NCI-H2171 (cell line): ENCODE measurements at regions not wholly inside any gene's neighbourhood (a gene's known extent, or its start where the extent isn't known, plus 50 kb on each side); places are given as distances from the start of the nearest gene placed in this dataset.
"Not testable (repeated sequence)": the region's sequence is repeated elsewhere in the genome, so short reads cannot be mapped to it uniquely, and the experiment has no call there.

ENCODE experiments used
- DNase-seq: peaks from one replicate; lab custom pipeline; 2025; lab: John Stamatoyannopoulos, UW

- no peak for DNase-seq
Measured at GRCh38 chr2:53493210-53493609, 274.4 kb upstream of the CHAC2 start.

- DNase-seq, result no peak
Measured at GRCh38 chr2:53490659-53491058, 276.9 kb upstream of the CHAC2 start.

- DNase-seq, result not testable (repeated sequence)
Measured at GRCh38 chr2:53486185-53486899, 281.3 kb upstream of the CHAC2 start.

DNA sequence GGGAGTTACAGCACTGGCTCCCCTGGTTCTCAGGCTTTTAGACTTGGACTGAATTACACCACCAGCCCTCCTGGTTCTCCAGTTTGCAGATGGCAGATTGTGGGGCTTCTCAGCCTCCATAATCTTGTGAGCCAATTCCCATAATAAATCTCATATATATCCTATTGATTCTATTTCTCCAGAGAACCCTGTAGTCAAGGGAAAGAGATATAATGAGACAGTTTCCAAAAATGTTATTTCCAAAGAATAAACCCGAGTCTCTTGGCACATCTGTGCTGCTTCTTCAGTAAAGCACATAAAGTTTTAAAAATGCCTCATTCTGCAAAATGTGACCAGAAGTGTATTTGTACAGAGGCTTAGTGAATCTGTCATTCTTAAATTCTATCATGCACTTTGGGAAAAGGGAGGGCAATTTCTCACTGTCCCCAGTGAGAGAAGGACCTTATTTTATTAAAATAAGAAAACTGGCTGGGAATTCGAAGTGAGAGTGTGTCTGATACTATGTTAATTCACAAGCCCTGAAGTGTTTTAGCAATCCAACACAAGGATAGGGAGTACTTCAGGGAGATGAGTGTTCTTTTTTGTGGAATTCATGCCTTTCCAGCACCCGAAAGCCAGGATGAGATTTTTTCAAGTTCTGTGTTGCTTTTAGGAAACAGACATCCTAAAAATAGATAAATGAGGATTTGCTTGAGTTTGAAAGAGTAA, 282.4 kb upstream of the CHAC2 start:
- no peak for DNase-seq

DNA sequence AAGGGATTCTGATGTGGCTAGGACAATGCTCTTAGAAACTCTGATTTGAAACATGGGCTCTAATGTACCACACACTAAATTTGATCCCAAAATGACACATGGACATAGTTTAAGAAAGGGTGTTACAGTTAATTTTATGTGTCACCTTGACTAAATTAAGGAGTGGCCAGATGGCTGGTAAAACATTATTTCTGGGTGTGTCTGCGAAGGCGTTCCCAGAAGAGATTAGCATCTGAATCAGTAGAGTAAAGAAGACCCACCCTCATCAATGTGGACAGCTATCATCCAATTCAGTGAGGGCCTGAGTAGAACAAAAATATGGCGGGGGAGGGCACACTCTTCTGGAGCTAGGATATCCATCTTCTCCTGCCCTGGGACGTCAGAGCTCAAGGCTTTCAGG, 283.1 kb upstream of the CHAC2 start:
- no peak for DNase-seq

GRCh38 chr2:53477517-53477916, 290.1 kb upstream of the CHAC2 start:
- no peak for DNase-seq

DNA sequence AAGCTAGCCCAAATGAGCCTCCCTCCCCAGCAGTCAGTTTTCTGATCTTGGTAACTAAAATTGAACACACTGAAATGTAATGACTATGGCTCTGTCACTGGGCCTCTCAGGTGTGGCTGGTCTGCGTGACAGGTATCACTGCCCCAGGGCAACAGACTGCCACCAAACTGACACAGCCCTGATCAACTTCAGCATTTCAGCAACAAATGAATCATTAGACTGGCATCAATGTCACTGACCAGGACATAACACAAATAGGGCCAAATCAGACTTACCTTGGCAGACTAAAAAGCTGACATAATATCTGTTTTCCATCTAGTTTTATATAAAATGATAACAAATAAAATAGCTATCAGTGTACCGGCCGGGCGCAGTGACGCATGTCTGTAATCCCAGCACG, 290.8 kb upstream of the CHAC2 start:
- no peak for DNase-seq

DNA sequence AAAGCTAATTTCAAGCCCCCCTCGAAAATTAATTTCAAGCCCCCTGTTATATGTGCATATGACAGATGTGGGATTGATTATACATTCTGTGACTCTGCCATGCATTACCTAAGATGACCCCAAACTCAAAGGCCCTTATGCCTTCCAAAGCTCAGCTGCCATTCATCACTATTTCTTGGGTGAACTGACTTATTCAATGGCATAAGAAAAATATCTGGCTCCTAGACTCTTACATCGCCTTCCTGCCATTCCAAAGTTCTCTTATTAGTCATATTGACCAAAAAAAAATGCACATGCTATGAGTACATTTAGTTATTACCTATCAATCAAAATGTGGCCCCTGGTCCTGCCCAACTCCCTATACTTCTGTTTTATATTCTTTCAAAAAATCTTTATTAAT, 291.8 kb upstream of the CHAC2 start:
- no peak for DNase-seq

DNA sequence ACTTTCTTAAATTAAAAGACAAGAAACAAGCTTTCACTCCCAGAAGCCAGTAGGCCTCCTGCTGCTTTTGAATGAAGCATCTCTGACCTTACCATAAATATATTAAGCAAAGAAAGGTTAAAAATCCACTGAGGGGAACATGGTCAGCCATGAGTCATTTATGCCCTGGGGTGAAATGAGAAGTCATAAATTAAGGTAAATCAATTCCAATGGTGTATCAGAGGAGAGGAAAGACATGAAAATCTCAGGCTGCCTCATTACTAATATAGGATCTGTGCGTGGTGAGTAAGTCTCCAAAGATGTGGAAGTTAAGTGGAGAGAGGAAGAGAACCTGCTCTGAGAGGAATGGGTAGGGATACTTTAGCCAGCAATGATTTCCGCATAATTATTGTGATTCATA, 292.3 kb upstream of the CHAC2 start:
- no peak for DNase-seq

DNA sequence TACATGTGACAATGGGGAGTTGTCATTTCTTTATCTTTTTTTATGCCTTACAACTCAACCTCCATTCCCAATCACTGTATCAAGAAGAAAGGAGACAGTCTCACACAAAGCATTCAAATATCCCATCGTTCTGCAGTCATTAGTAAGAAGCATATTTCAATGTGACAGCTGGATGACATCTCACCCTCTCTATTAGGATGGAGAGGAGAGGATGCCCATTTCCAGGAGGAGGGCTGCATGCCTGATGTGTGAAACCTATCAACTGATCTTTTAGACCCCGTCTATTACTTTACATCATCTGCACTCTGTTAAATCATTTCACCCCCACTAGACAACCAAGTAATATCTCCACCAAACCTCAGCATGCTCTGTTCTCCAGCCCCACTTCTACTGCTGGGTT, 292.7 kb upstream of the CHAC2 start:
- no peak for DNase-seq

DNA sequence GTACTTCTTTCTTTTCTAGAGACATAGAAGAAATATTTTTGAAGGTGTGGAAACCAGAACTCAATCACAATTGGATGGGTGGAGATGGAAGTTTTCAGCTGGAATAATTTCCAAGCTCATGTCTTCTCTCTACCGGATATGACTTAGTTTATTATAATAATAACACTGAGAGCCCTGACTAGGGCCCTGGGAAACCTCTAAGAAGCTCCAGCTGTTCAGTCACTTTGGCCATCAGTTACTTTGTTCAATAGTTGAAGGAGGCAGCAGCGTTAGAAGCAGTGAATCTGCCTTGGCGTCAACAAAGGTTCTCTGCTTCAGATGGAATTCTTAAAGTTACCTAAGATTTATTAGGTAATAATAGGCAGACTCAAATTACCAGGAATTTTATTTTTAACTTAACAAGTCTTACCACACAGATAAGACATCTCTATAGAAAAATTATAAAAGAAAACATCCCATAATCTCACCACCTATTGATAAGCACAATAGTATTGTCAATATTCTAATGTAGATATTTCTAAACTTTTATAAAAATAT, 293.8 kb upstream of the CHAC2 start:
- no peak for DNase-seq

DNA sequence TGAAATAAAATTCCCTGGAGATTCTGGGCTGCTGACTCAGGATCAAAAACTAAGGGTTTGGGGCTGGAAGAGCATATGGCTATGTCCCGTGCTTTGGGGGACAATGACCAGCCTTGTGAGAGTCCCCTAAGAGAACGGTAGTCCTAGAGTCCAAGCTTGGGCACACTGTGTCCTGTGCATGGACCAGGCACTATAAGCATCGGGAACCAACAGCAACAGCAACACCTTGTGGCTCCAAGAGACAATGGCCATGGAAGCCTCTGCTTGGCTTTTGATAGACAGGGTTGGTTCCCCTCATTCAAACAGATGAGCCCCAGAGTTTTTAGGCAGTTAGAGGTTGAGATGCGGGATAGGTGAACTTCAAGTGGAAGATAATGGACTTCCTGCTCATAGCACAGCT, 294.4 kb upstream of the CHAC2 start:
- DNase-seq, result no peak

- DNase-seq, result no peak
Measured at GRCh38 chr2:53467467-53468180, 300.0 kb upstream of the CHAC2 start.

DNA sequence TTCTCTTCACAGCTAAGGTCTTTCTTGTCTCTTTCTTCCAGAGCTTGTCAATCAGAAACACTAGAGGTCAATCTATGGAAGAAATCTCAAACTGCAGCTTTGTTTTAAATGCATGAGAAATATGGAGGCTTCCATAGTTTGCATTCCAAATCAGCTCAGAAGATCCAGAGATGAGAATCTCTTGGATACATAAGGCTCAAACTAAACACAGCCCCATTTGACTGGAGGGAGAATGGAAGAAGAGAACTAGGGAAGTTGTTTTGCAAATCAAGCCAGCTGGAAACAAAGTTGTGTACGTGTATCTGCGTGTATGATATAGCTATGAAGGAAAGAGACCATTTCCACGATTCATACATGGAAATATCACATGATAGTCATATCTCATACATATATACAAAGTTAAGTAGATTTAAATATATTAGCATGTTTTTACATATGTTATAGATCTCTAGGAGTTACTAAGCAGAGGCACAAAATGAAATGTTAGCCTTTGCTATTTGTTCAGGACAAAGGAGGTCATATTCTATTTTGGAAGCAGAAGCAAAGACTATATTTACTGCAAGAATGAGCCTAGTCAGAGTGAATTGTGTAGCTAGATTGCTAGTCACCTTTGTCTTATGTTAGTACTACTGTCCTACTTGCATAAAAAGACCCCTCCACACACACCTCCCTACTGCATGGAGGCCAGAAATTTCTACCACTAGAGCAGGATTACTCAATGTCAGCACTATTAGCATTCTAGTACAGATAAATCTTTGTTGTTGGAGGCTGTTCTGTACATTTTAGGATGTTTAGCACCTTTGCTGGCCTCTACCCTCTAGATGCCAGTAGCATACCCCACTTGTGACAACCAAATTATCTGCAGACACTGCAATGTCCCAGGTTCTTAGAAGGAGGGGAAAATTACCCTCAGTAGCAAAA, 303.5 kb upstream of the CHAC2 start:
- DNase-seq, result no peak

- no peak for DNase-seq
Measured at GRCh38 chr2:53460937-53461336, 306.7 kb upstream of the CHAC2 start.

DNA sequence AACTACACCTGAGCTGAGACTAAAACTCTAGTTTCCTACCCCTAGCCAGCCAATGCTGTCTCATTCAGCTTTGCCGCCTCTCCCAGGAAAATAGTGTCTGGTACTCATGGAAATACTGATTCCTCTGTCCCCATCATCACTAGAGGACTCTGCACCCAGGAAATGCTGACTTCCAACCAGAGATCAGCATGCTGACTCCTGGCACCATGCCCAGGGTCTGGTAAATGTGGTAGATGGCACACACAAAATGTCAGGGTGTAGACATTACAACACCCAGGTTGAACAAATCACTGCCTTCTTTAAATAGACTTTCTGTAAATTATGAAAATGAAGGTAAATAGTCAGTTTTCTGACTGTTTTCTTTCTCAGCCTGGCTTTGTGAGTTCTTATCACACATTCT, 307.3 kb upstream of the CHAC2 start:
- peak; percentile 8 for DNase-seq

DNA sequence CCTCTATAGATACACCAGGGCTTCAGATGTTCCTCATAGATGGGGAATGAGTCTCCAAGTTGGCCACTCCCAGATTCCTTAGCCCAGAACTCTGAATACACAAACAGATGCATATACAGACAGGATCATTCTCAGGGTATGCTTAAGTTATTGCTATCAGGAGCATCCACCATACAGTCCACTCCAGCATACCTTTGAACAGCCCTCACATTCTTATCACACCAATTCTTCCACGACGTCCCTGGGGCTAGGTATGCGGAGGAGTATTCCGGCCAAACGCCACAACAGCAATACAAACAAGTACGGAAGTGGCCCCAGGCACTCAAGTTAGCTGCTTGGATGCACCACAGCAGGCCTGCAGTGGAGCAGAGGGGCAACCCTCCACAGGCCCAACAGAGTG, 312.5 kb upstream of the CHAC2 start:
- DNase-seq, result no peak

- DNase-seq, result no peak
Measured at GRCh38 chr2:53452957-53453748, 314.5 kb upstream of the CHAC2 start.

DNA sequence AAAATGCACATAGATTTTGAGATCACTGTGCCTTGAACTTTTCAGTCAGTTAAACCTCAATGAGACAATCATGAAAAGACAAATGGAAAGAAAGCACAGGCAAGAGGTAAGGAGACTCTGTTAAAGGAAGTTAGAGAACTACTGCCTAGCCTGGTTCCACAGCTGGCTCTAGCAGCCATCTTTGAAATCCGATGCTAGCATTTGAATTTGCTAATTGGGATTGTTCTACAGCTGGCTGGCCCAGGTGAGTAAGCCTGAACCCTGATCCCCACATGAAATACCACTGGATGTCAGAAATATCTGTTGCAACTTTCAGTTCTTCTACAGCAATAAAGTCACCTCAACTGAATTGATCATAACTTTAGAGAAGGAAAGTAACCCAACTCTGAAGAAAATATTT, 315.2 kb upstream of the CHAC2 start:
- peak; percentile 6 for DNase-seq

- DNase-seq, result peak; percentile 28
Measured at GRCh38 chr2:53450923-53451322, 316.7 kb upstream of the CHAC2 start.

DNA sequence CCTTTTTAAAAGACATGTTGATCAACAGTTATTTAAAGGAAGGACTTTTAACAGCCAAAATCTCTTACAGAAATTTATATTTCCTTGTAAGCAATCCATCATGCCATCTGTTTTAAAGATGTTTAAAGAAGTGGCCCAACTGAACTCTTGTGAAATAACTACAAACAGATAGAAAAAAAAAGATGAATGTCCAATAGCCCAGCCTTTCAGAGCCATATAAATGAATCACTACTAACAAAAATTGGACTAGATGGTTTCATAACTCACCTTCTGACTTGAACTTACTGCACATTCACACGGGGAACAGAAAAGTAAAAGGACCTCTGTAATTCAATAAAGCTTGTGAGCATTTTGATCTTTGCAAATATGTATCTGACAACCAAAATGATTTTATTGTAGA, 319.0 kb upstream of the CHAC2 start:
- DNase-seq, result no peak
